Lung microvascular endothelial cell (primary cell): ENCODE measurements at regions not wholly inside any gene's neighbourhood (a gene's known extent, or its start where the extent isn't known, plus 50 kb on each side); places are given as distances from the start of the nearest gene placed in this dataset.
"Not testable (repeated sequence)": the region's sequence is repeated elsewhere in the genome, so short reads cannot be mapped to it uniquely, and the experiment has no call there.

Experiments
- DNase-seq, 2 donors: peaks; one replicate each; pipeline versions ENCODE4 v3.0.0 to v3.0.0-alpha.2; 2010; ENCODE audit warnings: low read depth in 2 of 2

GRCh38 chr1:38670544-38671122 lies 188.9 kb downstream of the RRAGC start:
- DNase-seq: no peak

GRCh38 chr1:38667626-38668025 lies 191.9 kb downstream of the RRAGC start:
- DNase-seq: no peak

- DNase-seq: no peak
Observed at GRCh38 chr1:38662126-38662525, 197.4 kb downstream of the RRAGC start.

- no peak for DNase-seq
Observed at GRCh38 chr1:38658883-38659282, 200.7 kb downstream of the RRAGC start.

- no peak for DNase-seq
Observed at GRCh38 chr1:38657873-38658272, 201.7 kb downstream of the RRAGC start.

GRCh38 chr1:38657207-38657840 lies 202.2 kb downstream of the RRAGC start:
- no peak for DNase-seq

- DNase-seq: no peak
Observed at GRCh38 chr1:38656726-38657125, 202.8 kb downstream of the RRAGC start.

- no peak for DNase-seq
Observed at GRCh38 chr1:38652217-38652616, 207.4 kb downstream of the RRAGC start.

- no peak for DNase-seq
Observed at GRCh38 chr1:38651669-38652068, 207.9 kb downstream of the RRAGC start.

GRCh38 chr1:38648417-38648816 lies 211.2 kb downstream of the RRAGC start:
- DNase-seq: no peak

GRCh38 chr1:38647341-38647740 lies 212.2 kb downstream of the RRAGC start:
- not testable (repeated sequence) for DNase-seq

GRCh38 chr1:38644092-38644491 lies 215.5 kb downstream of the RRAGC start:
- no peak for DNase-seq

GRCh38 chr1:38641661-38642060 lies 217.9 kb downstream of the RRAGC start:
- no peak for DNase-seq

- DNase-seq: no peak
Observed at GRCh38 chr1:38640371-38640770, 219.2 kb downstream of the RRAGC start.

- no peak for DNase-seq
Observed at GRCh38 chr1:38628241-38628640, 231.3 kb downstream of the RRAGC start.

GRCh38 chr1:38625939-38626338 lies 233.6 kb downstream of the RRAGC start:
- DNase-seq: no peak

GRCh38 chr1:38624336-38625039 lies 235.1 kb downstream of the RRAGC start:
- DNase-seq: no peak

- DNase-seq: no peak
Observed at GRCh38 chr1:38623529-38623928, 236.0 kb downstream of the RRAGC start.

- DNase-seq: no peak
Observed at GRCh38 chr1:38622197-38622596, 237.4 kb downstream of the RRAGC start.

GRCh38 chr1:38616846-38617245 lies 242.7 kb downstream of the RRAGC start:
- DNase-seq: no peak

GRCh38 chr1:38615680-38616079 lies 243.9 kb downstream of the RRAGC start:
- DNase-seq: no peak

- DNase-seq: no peak
Observed at GRCh38 chr1:38614861-38615260, 244.7 kb downstream of the RRAGC start.

GRCh38 chr1:38613996-38614395 lies 245.6 kb downstream of the RRAGC start:
- no peak for DNase-seq
